ENCODE measurements at regions not wholly inside any gene's neighbourhood (a gene's known extent, or its start where the extent isn't known, plus 50 kb on each side); places are given as distances from the start of the nearest gene placed in this dataset.

DNA sequence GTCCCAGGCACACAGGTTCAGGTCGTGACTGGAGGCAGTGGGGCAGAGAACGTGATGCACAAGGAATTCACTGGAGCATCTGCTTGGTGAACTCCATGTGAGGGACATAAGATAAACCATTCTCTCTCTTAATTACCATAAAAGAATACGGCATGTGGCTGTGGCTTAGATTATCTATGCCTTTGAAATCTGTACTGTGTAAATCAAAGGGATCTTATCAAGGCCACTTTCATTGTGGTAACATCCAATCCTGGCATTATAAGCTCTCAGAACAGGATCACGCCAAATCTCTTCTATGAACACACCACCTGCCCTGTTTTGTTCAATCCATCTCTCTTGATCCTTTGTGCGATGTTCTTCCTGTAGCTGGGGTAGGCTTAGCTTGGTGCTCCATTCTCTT is 192.3 kb downstream of the SPATA18 start:
- in situ Hi-C loops (cut with HindIII; ENCODE audit: low pct_unique_long_range_greater_than_20kb, low sequenced_read_pairs): no loop called here
- DNase-seq (ENCODE audit: low read depth in 1 of 2, low spot score in 1 of 2): no peak
- no peak for TF ChIP-seq JUND (IDR thresholded peaks at IDR 0.05; ENCODE audit: low read depth)

- in situ Hi-C loops (cut with HindIII; ENCODE audit: low pct_unique_long_range_greater_than_20kb, low sequenced_read_pairs): no loop called here
- TF ChIP-seq JUND (IDR thresholded peaks at IDR 0.05; ENCODE audit: low read depth): no peak
- no peak for DNase-seq (ENCODE audit: low read depth in 1 of 2, low spot score in 1 of 2)
These were observed 193.1 kb downstream of the SPATA18 start for GRCh38 chr4:52244103-52244775.

DNA sequence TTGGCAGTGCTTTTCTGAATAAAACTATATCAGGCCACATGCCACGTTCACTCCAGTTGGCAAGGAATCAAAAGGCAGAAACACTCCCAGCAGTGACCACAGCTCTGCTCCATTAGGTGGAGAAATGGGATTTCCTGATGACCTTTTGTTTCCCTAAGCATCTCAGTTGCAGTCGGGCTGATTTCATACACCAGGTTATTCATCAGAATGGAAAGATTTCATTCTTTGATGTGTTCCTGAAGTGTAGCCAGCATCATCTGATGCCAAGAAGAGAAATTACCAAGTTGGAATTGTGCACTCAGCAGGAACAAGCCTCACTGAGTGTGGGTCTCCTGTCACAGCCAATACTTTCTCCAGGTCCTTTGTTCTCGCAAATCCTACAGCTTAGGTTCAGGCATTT is 193.7 kb downstream of the SPATA18 start:
- no peak for DNase-seq (ENCODE audit: low read depth in 1 of 2, low spot score in 1 of 2)
- in situ Hi-C loops (cut with HindIII; ENCODE audit: low pct_unique_long_range_greater_than_20kb, low sequenced_read_pairs): no loop called here
- no peak for TF ChIP-seq JUND (IDR thresholded peaks at IDR 0.05; ENCODE audit: low read depth)

- in situ Hi-C loops (cut with HindIII; ENCODE audit: low pct_unique_long_range_greater_than_20kb, low sequenced_read_pairs): no loop called here
- no peak for DNase-seq (ENCODE audit: low read depth in 1 of 2, low spot score in 1 of 2)
- TF ChIP-seq JUND (IDR thresholded peaks at IDR 0.05; ENCODE audit: low read depth): no peak
These were observed 195.7 kb downstream of the SPATA18 start for GRCh38 chr4:52246827-52247226.

- DNase-seq (ENCODE audit: low read depth in 1 of 2, low spot score in 1 of 2): no peak
- TF ChIP-seq JUND (IDR thresholded peaks at IDR 0.05; ENCODE audit: low read depth): no peak
- in situ Hi-C loops (cut with HindIII; ENCODE audit: low pct_unique_long_range_greater_than_20kb, low sequenced_read_pairs): no loop called here
These were observed 196.8 kb downstream of the SPATA18 start for GRCh38 chr4:52247941-52248340.

DNA sequence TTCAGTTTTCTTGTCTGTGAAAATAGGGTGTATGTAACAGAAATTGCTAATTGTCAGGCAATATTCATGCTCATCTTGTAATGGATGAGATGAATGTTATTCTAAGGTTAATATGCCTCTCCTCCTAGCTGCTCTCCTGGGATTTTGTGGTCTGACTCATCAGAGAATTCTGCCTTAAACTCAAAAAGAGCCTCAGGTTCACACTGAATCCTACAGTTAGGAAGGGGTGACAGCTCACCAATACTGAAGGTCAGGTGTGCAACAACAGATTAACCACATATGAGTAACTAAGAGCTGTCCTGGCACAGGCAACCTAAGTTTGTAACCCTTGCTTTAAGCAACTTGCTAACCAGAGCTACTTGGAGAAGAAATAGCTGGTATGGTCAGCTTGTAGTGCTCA is 197.7 kb downstream of the SPATA18 start:
- no peak for TF ChIP-seq JUND (IDR thresholded peaks at IDR 0.05; ENCODE audit: low read depth)
- in situ Hi-C loops (cut with HindIII; ENCODE audit: low pct_unique_long_range_greater_than_20kb, low sequenced_read_pairs): no loop called here

DNA sequence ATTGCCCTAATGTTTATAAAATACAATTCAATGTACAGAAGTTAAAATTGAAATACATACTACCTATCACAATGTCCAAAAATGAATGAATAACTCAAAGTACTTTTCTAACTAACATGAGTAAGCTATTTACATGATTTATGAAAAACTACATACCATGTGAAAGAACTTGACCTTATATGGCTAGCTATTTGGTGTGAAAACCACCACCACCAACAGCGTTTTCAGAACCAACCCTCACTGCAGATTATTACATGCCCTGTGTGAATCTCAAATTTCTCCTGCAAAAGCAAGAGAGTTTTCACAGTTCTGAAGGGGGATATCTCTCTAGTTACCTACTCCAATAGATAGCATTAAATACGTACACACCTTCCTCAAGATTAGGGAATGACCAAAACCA is 198.5 kb downstream of the SPATA18 start:
- in situ Hi-C loops (cut with HindIII; ENCODE audit: low pct_unique_long_range_greater_than_20kb, low sequenced_read_pairs): no loop called here
- no peak for DNase-seq (ENCODE audit: low read depth in 1 of 2, low spot score in 1 of 2)
- TF ChIP-seq JUND (IDR thresholded peaks at IDR 0.05; ENCODE audit: low read depth): no peak

More for the DNA sequence above, 197.7 kb downstream of the SPATA18 start:
- DNase-seq (ENCODE audit: low read depth in 1 of 2, low spot score in 1 of 2): no peak

GRCh38 chr4:52250154-52250553 is 199.1 kb downstream of the SPATA18 start:
- TF ChIP-seq JUND (IDR thresholded peaks at IDR 0.05; ENCODE audit: low read depth): no peak
- DNase-seq (ENCODE audit: low read depth in 1 of 2, low spot score in 1 of 2): no peak
- in situ Hi-C loops (cut with HindIII; ENCODE audit: low pct_unique_long_range_greater_than_20kb, low sequenced_read_pairs): no loop called here

- in situ Hi-C loops (cut with HindIII; ENCODE audit: low pct_unique_long_range_greater_than_20kb, low sequenced_read_pairs): no loop called here
- no peak for DNase-seq (ENCODE audit: low read depth in 1 of 2, low spot score in 1 of 2)
- no peak for TF ChIP-seq JUND (IDR thresholded peaks at IDR 0.05; ENCODE audit: low read depth)
These were observed 200.8 kb downstream of the SPATA18 start for GRCh38 chr4:52251864-52252263.

DNA sequence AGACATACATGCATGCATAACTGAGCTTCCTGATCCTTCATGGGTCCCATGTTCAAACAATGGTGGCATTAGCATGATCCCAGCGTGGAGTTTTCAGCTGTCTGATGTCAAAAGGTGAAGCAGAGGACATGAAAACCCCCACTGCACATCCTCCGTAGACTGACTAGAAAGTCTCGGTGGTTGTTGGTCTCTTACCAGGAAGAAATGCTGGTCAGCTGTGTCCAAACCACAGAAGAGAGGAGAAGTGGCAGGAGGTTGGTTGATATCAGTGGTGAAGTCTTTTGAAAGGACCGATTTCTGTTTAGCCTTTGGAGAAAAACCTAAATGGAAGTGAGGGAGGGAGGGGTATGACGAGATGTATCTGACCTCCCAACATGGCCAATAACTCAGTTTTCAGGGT is 201.9 kb downstream of the SPATA18 start:
- in situ Hi-C loops (cut with HindIII; ENCODE audit: low pct_unique_long_range_greater_than_20kb, low sequenced_read_pairs): no loop called here
- no peak for DNase-seq (ENCODE audit: low read depth in 1 of 2, low spot score in 1 of 2)
- TF ChIP-seq JUND (IDR thresholded peaks at IDR 0.05; ENCODE audit: low read depth): no peak

GRCh38 chr4:52256522-52256921 is 205.4 kb downstream of the SPATA18 start:
- in situ Hi-C loops (cut with HindIII; ENCODE audit: low pct_unique_long_range_greater_than_20kb, low sequenced_read_pairs): no loop called here
- no peak for DNase-seq (ENCODE audit: low read depth in 1 of 2, low spot score in 1 of 2)
- TF ChIP-seq JUND (IDR thresholded peaks at IDR 0.05; ENCODE audit: low read depth): no peak

DNA sequence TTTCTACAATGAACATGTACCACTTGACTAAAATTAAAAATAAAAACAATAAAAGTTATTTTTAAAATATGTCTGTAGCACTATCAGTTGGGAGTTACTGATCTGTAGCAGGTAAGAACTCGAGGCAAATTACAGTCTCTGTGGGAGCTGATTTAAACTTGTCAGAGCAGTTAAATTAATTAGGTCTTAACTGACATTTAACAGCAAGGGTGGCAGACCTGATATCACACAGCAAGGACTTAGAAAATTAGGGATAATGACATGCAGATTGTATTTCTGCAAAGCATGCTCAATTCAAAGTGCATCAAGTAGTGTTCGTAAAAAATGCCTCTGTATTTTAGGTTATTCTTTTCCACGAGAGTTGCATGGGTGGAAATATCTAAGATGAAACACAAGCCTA is 208.9 kb downstream of the SPATA18 start:
- no peak for TF ChIP-seq JUND (IDR thresholded peaks at IDR 0.05; ENCODE audit: low read depth)
- DNase-seq (ENCODE audit: low read depth in 1 of 2, low spot score in 1 of 2): no peak
- in situ Hi-C loops (cut with HindIII; ENCODE audit: low pct_unique_long_range_greater_than_20kb, low sequenced_read_pairs): no loop called here

- in situ Hi-C loops (cut with HindIII; ENCODE audit: low pct_unique_long_range_greater_than_20kb, low sequenced_read_pairs): no loop called here
- no peak for DNase-seq (ENCODE audit: low read depth in 1 of 2, low spot score in 1 of 2)
- TF ChIP-seq JUND (IDR thresholded peaks at IDR 0.05; ENCODE audit: low read depth): no peak
These were observed 209.6 kb downstream of the SPATA18 start for GRCh38 chr4:52260514-52261210.

All from T47D (cell line).